ENCODE measurements at regions not wholly inside any gene's neighbourhood (a gene's known extent, or its start where the extent isn't known, plus 50 kb on each side); places are given as distances from the start of the nearest gene placed in this dataset.

- WGBS (ENCODE audit: insufficient coverage): 67% methylated on average over 20 of the region's 20 CpGs
- CTCF ChIA-PET: no interaction called here
- Mint-ChIP-seq H3K27me3 (peaks cover 39% of the 10 kb centered on the region), H3K9me3 (ENCODE audit: insufficient read depth) (no peaks in the 10 kb centered on the region), H3K4me3 (no peak overlapping the region), H3K27ac (no peak overlapping the region), H3K4me1 (no peaks in the 10 kb centered on the region)
- intact Hi-C loops (cut with micrococcal nuclease): no loop called here
- DNase-seq (no peak), ATAC-seq (ENCODE audit: low read depth) (no peak)
- Histone ChIP-seq H4K20me1 (ENCODE audit: control insufficient read depth, insufficient read depth, low read length, poor library complexity, severe bottlenecking) (no peaks in the 10 kb centered on the region), H3K27ac (ENCODE audit: low read length in 2 of 2) (no peak overlapping the region), H3K4me1 (ENCODE audit: control insufficient read depth in 2 of 2, insufficient read depth in 2 of 2, low read length in 2 of 2) (no peaks in the 10 kb centered on the region), H3K27me3 (replicated peaks in 1 of 4; ENCODE audit: control extremely low read depth in 1 of 4, control insufficient read depth in 3 of 4, insufficient read depth in 4 of 4, low read length in 3 of 4) (peaks cover 0 to 18% (median 0%) of the 10 kb centered on the region in 4 experiments), H3K36me3 (replicated peaks in 1 of 2; ENCODE audit: control extremely low read depth in 1 of 2, control insufficient read depth in 1 of 2, extremely low read depth in 1 of 2, insufficient read depth in 2 of 2, low read length in 1 of 2) (no peaks in the 10 kb centered on the region), H3K9me3 (ENCODE audit: control extremely low read depth in 1 of 3, control insufficient read depth in 2 of 3, insufficient read depth in 1 of 3, low read length in 2 of 3) (no peaks in the 10 kb centered on the region), H3K9ac (ENCODE audit: low read length) (no peak overlapping the region), H3K4me3 (ENCODE audit: control extremely low read depth in 1 of 5, extremely low read depth in 1 of 5, insufficient read depth in 1 of 5, low read depth in 2 of 5, low read length in 4 of 5) (no peak overlapping the region), H3K4me2 (replicated peaks; ENCODE audit: low read depth, low read length, poor library complexity, severe bottlenecking) (no peak overlapping the region), H2AFZ (ENCODE audit: insufficient read depth, low read depth, low read length, poor library complexity, severe bottlenecking) (no peak overlapping the region), H3K79me2 (ENCODE audit: control insufficient read depth, insufficient read depth, low read length) (no peaks in the 10 kb centered on the region)
- POLR2A ChIA-PET: no interaction called here
- no peak for TF ChIP-seq CTCF (IDR thresholded peaks at IDR 0.05)
- TF ChIP-seq EZH2 (IDR thresholded peaks at IDR 0.05; ENCODE audit: borderline replicate concordance, insufficient read depth, low read depth, low read length, poor library complexity, severe bottlenecking): no peak
These were observed 102.3 kb upstream of the TMPRSS2 start for GRCh38 chr21:41610042-41610839.

GRCh38 chr21:41606706-41607105 is 98.7 kb upstream of the TMPRSS2 start:
- Histone ChIP-seq H3K27ac (ENCODE audit: low read length in 2 of 2) (no peak overlapping the region), H3K36me3 (replicated peaks in 1 of 2; ENCODE audit: control extremely low read depth in 1 of 2, control insufficient read depth in 1 of 2, extremely low read depth in 1 of 2, insufficient read depth in 2 of 2, low read length in 1 of 2) (no peaks in the 10 kb centered on the region), H3K4me3 (ENCODE audit: control extremely low read depth in 1 of 5, extremely low read depth in 1 of 5, insufficient read depth in 1 of 5, low read depth in 2 of 5, low read length in 4 of 5) (no peak overlapping the region), H3K9ac (ENCODE audit: low read length) (no peak overlapping the region), H4K20me1 (ENCODE audit: control insufficient read depth, insufficient read depth, low read length, poor library complexity, severe bottlenecking) (no peaks in the 10 kb centered on the region), H3K9me3 (ENCODE audit: control extremely low read depth in 1 of 3, control insufficient read depth in 2 of 3, insufficient read depth in 1 of 3, low read length in 2 of 3) (peaks cover 0 to 4% (median 0%) of the 10 kb centered on the region in 3 donors), H2AFZ (ENCODE audit: insufficient read depth, low read depth, low read length, poor library complexity, severe bottlenecking) (no peak overlapping the region), H3K4me2 (replicated peaks; ENCODE audit: low read depth, low read length, poor library complexity, severe bottlenecking) (no peak overlapping the region), H3K79me2 (ENCODE audit: control insufficient read depth, insufficient read depth, low read length) (no peaks in the 10 kb centered on the region), H3K27me3 (replicated peaks in 1 of 4; ENCODE audit: control extremely low read depth in 1 of 4, control insufficient read depth in 3 of 4, insufficient read depth in 4 of 4, low read length in 3 of 4) (peaks cover 0 to 11% (median 0%) of the 10 kb centered on the region in 4 experiments), H3K4me1 (ENCODE audit: control insufficient read depth in 2 of 2, insufficient read depth in 2 of 2, low read length in 2 of 2) (no peaks in the 10 kb centered on the region)
- Mint-ChIP-seq H3K27ac (no peak overlapping the region), H3K4me3 (no peak overlapping the region), H3K9me3 (ENCODE audit: insufficient read depth) (no peaks in the 10 kb centered on the region), H3K27me3 (peaks cover 46% of the 10 kb centered on the region), H3K4me1 (no peaks in the 10 kb centered on the region)
- CTCF ChIA-PET: no interaction called here
- WGBS (ENCODE audit: insufficient coverage): 71% methylated on average over 4 of the region's 4 CpGs
- intact Hi-C loops (cut with micrococcal nuclease): no loop called here
- ATAC-seq (ENCODE audit: low read depth) (no peak), DNase-seq (no peak)
- POLR2A ChIA-PET: no interaction called here
- TF ChIP-seq CTCF (IDR thresholded peaks at IDR 0.05) (no peak), EZH2 (IDR thresholded peaks at IDR 0.05; ENCODE audit: borderline replicate concordance, insufficient read depth, low read depth, low read length, poor library complexity, severe bottlenecking) (no peak)
